Common myeloid progenitor, CD34-positive (primary cell): ENCODE measurements at regions not wholly inside any gene's neighbourhood (a gene's known extent, or its start where the extent isn't known, plus 50 kb on each side); places are given as distances from the start of the nearest gene placed in this dataset.
"Not testable (repeated sequence)": the region's sequence is repeated elsewhere in the genome, so short reads cannot be mapped to it uniquely, and the experiment has no call there.

ENCODE experiments used
- CTCF ChIA-PET: fragments of 350-600 bp; sonication (Branson Sonifier 250); formaldehyde crosslinking; loops from one replicate; lab custom pipeline; 2021; ENCODE audit warnings: antibody characterized with exemption; lab: Charles Lee
- POLR2A ChIA-PET: fragments of 350-600 bp; sonication (Branson Sonifier 250); formaldehyde crosslinking; loops from one replicate; lab custom pipeline; 2021; ENCODE audit warnings: antibody characterized with exemption; lab: Charles Lee
- DNase-seq, 3 donors: peaks; one replicate each; pipeline versions ENCODE4 v3.0.0 to v3.0.0-alpha.2; 2013
- H3K27ac ChIP-seq, 2 experiments: 1 replicate in 1 of 2; 2 replicates in 1 of 2; pipeline ENCODE4 v1.7.0; 2013; ENCODE audit warnings: inconsistent platforms in 2 of 2, low read length in 2 of 2, mild to moderate bottlenecking in 2 of 2, low read depth in 1 of 2, moderate library complexity in 1 of 2; ENCODE audit not compliant: severe bottlenecking in 2 of 2, insufficient read depth in 1 of 2, poor library complexity in 1 of 2
- H3K27me3 ChIP-seq, 5 experiments: replicated peaks in 2 of 5; 1 replicate in 3 of 5; 2 replicates in 2 of 5; pipeline versions ENCODE4 v1.6.1 to v1.7.0; 2013; ENCODE audit warnings: low read length in 4 of 5, mild to moderate bottlenecking in 2 of 5, moderate library complexity in 2 of 5, inconsistent platforms in 1 of 5; ENCODE audit not compliant: insufficient read depth in 5 of 5, control insufficient read depth in 4 of 5
- H3K36me3 ChIP-seq, 4 experiments: 1 replicate in 2 of 4; 2 replicates in 2 of 4; pipeline versions ENCODE4 v1.6.1 to v1.7.0; 2013; ENCODE audit warnings: low read length in 3 of 4, control low read depth in 1 of 4, mild to moderate bottlenecking in 1 of 4; ENCODE audit not compliant: control insufficient read depth in 4 of 4, insufficient read depth in 4 of 4
- H3K4me1 ChIP-seq, 4 experiments: 1 replicate in 3 of 4; 2 replicates in 1 of 4; pipeline versions ENCODE4 v1.6.1 to v1.7.1; 2013; ENCODE audit warnings: low read length in 3 of 4, mild to moderate bottlenecking in 3 of 4, control low read depth in 1 of 4, inconsistent platforms in 1 of 4, moderate library complexity in 1 of 4; ENCODE audit not compliant: control insufficient read depth in 4 of 4, insufficient read depth in 4 of 4; ENCODE audit errors: control extremely low read depth in 1 of 4
- H3K4me3 ChIP-seq, 7 experiments: 1 replicate in 4 of 7; 2 replicates in 3 of 7; pipeline versions ENCODE4 v1.5.1 to v1.7.0; 2013; ENCODE audit warnings: mild to moderate bottlenecking in 7 of 7, low read length in 6 of 7, moderate library complexity in 6 of 7, inconsistent platforms in 2 of 7, low read depth in 2 of 7, control low read depth in 1 of 7; ENCODE audit not compliant: insufficient read depth in 4 of 7, control insufficient read depth in 1 of 7; ENCODE audit errors: extremely low read depth in 1 of 7
- H3K9me3 ChIP-seq, 5 experiments: 1 replicate in 4 of 5; 2 replicates in 1 of 5; pipeline versions ENCODE4 v1.6.1 to v1.7.1; 2013; ENCODE audit warnings: low read length in 4 of 5, mild to moderate bottlenecking in 2 of 5, inconsistent platforms in 1 of 5, low read depth in 1 of 5, moderate library complexity in 1 of 5; ENCODE audit not compliant: control insufficient read depth in 4 of 5, insufficient read depth in 2 of 5; ENCODE audit errors: control extremely low read depth in 1 of 5
- WGBS: methylation state at CpG from one replicate; pipeline ENCODE4 v1.1.5; 2013; ENCODE audit not compliant: insufficient coverage; 5-methylcytosine and 5-hydroxymethylcytosine counted together

DNA sequence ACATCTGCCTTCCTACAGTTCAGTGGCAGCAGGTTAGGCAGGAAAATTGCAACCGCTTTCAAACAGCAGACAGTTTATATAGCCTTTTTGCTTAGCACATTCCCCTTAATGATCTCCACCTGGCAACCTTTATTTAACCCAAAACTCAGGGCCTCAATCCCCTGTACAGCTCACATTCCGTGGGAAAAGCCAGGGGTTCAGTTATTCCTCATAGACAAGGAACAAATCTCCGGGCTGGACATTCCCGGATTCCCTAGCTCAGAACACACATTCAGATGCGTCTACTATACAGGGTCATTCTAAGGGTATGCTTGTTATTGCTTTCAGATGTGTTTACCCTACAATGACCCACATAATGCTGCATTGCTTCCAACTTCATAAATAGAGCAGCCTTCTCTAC, 73.8 kb upstream of the DCN start:
- ChIA-PET CTCF (no interaction called here), POLR2A (no interaction called here)
- Histone ChIP-seq H3K4me1 (no peaks in the 10 kb centered on the region), H3K27ac (no peak overlapping the region), H3K9me3 (no peaks in the 10 kb centered on the region), H3K36me3 (no peaks in the 10 kb centered on the region), H3K27me3 (no peaks in the 10 kb centered on the region), H3K4me3 (no peak overlapping the region)
- 96% methylated on average over 5 of the region's 5 CpGs for WGBS
- DNase-seq: no peak

DNA sequence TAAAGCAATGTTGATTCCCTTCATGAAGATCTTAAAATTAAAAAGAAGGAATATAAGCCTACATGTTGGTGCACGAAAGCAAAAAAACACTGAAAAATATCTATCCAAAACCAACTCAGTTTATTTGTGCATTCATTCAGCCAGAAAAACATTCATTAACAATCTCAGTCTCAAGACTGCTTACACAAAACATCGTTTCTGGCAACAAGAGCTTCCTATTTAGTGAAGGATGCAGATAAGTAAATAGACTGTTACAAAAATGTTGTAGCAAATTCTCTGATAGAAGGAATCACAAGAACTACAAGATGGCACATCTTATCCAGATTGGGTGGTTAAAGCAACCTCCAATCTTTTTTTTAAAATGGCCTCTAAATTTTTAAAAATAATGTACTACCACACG, 69.7 kb upstream of the DCN start:
- ChIA-PET POLR2A (no interaction called here), CTCF (no interaction called here)
- Histone ChIP-seq H3K36me3 (no peaks in the 10 kb centered on the region), H3K4me1 (no peaks in the 10 kb centered on the region), H3K4me3 (no peak overlapping the region), H3K9me3 (no peaks in the 10 kb centered on the region), H3K27me3 (no peaks in the 10 kb centered on the region), H3K27ac (no peak overlapping the region)
- DNase-seq: no peak
- WGBS: no CpG with 5 or more reads among the region's 3 CpGs

DNA sequence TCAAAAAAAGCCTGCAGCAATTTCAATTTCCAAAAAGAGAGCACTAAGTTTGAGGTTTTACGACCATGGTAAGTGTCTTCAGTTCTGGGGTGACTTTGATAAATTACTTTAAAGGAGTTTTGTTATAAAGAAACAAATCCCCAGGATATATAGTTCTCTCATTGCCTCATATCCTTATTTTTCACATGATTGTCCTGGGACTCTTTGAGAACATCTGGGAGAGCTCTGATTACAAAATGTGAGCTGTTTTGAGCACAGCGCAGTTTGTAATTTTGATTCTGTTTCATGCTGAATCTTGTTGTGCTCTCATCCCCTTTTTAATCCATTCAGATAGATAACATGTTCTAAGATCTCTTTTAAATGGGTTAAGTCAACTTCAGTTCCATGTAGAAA, 67.7 kb upstream of the DCN start:
- H3K4me3 ChIP-seq: no peak overlapping the region
- no peaks in the 10 kb centered on the region for H3K4me1 ChIP-seq
- no CpG with 5 or more reads among the region's 2 CpGs for WGBS
- ChIA-PET POLR2A (no interaction called here), CTCF (no interaction called here)
- no peaks in the 10 kb centered on the region for H3K9me3 ChIP-seq
- H3K27ac ChIP-seq: no peak overlapping the region
- DNase-seq: no peak
- H3K27me3 ChIP-seq: no peaks in the 10 kb centered on the region
- no peaks in the 10 kb centered on the region for H3K36me3 ChIP-seq

DNA sequence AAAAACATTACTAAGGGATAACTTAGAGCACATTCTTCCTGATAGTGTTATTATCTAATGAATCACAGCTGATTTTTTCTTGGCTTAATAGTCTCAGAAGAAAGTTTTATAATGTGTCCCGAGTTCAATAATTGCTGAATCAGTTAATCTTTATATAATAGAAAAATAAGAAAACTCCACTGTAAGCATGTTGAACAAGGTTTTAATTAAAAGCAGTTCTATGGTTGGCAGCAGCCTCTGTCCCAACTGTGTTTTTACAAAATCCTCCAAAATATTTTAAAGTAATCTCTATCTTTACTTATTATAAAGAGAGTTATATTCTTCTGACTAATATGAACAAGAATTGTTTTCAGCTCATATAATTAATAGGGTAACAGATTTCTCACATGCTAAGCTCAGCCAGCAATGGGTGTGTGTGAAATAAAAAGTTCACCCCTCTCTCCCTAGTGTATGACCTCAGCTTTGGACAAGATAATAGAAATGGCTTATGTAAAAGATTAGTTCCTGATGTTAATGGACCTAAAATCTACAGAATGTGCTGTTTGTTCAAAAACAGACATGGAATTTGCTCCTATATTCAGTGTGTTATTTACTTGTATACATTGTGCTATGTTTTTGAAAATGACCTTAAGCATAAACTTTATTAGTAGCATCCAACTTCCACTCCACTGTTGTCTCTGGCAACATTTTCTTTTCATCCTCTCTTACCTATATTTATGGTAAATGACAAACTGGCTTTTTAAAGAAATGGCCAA, 67.1 kb upstream of the DCN start:
- POLR2A ChIA-PET: no interaction called here
- DNase-seq: no peak
- no peak overlapping the region for H3K4me3 ChIP-seq
- no peaks in the 10 kb centered on the region for H3K9me3 ChIP-seq
- no peak overlapping the region for H3K27ac ChIP-seq
- WGBS: no CpG with 5 or more reads among the region's 1 CpG
- CTCF ChIA-PET: no interaction called here
- no peaks in the 10 kb centered on the region for H3K4me1 ChIP-seq
- no peaks in the 10 kb centered on the region for H3K36me3 ChIP-seq
- H3K27me3 ChIP-seq: no peaks in the 10 kb centered on the region

DNA sequence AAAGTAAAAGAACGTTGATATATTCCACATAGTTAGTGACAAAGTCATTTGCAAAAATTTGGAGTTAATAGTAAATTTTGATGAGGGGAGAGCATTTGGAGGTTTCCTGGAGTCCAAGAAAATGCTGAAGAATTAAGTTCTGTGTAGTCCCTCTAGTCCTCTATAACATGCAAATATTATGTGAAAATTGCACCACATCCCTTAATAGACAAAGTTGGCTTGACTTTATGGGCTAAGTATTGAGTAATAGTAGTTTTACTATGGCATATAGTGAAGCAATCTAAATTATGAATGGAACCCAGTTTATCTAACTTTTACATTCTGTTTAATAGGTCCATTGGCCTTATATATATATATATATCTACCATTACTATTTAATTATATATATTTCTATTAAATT, 66.4 kb upstream of the DCN start:
- Histone ChIP-seq H3K27ac (no peak overlapping the region), H3K27me3 (no peaks in the 10 kb centered on the region), H3K36me3 (no peaks in the 10 kb centered on the region), H3K4me3 (no peak overlapping the region), H3K9me3 (no peaks in the 10 kb centered on the region), H3K4me1 (no peaks in the 10 kb centered on the region)
- no CpG with 5 or more reads among the region's 1 CpG for WGBS
- POLR2A ChIA-PET: no interaction called here
- DNase-seq: no peak
- CTCF ChIA-PET: no interaction called here

DNA sequence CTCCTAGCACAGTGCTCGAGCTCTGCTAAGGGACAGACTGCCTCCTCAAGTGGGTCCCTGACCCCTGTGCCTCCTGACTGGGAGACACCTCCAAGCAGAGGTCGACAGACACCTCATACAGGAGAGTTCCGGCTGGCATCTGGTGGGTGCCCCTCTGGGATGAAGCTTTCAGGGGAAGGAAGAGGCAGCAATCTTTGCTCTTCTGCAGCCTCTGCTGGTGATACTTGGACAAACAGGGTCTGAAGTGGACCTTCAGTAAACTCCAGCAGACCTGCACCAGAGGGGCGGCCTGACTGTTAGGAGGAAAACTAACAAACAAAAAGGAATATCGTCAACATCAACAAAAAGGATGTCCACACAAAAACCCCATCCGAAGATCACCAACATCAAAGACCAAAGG, 60.6 kb upstream of the DCN start:
- DNase-seq, POLR2A ChIA-PET: not testable (repeated sequence)

DNA sequence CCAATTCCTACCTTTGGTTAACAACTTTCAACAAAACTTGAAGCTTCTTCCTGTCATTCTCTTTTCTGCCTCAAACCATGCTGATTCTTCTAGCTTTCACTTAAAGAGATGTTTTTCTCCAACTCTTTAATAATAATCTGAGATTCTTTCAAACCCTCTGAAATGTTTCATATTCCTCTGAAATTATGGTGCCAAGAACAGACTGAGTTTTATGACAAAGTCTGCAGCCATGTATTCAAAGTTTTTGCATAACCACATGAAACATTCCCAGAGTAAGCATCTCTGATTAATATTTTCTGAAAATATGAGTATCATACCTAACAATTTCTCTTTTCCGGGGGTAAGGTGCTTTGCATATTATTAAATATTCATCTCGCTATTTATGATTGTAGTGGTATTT, 59.1 kb upstream of the DCN start:
- DNase-seq: no peak
- WGBS: no CpG with 5 or more reads among the region's 2 CpGs
- no peaks in the 10 kb centered on the region for H3K4me1 ChIP-seq
- H3K27ac ChIP-seq: no peak overlapping the region
- no peaks in the 10 kb centered on the region for H3K36me3 ChIP-seq
- CTCF ChIA-PET: no interaction called here
- no peak overlapping the region for H3K4me3 ChIP-seq
- no peaks in the 10 kb centered on the region for H3K9me3 ChIP-seq
- H3K27me3 ChIP-seq: no peaks in the 10 kb centered on the region
- POLR2A ChIA-PET: no interaction called here

More for the DNA sequence above, 60.6 kb upstream of the DCN start:
- H3K4me3 ChIP-seq, H3K36me3 ChIP-seq, H3K9me3 ChIP-seq, H3K27me3 ChIP-seq, H3K27ac ChIP-seq, H3K4me1 ChIP-seq, CTCF ChIA-PET: not testable (repeated sequence)
- WGBS: 94% methylated on average over 5 of the region's 6 CpGs
